Loucy (cell line): ENCODE measurements at regions not wholly inside any gene's neighbourhood (a gene's known extent, or its start where the extent isn't known, plus 50 kb on each side); places are given as distances from the start of the nearest gene placed in this dataset.

Experiments
- CTCF ChIP-seq: fragments of 200-600 bp; sonication (generic); conservative IDR thresholded peaks from 2 replicates; pipeline ENCODE4 v1.5.1; 2014; ENCODE audit warnings: mild to moderate bottlenecking, antibody characterized with exemption, low read length
- EZH2phosphoT487 ChIP-seq: fragments of 200-600 bp; IDR thresholded peaks from 2 replicates; pipeline ENCODE4 v1.6.1; 2018; ENCODE audit warnings: antibody characterized with exemption, mild to moderate bottlenecking, moderate library complexity, borderline replicate concordance

DNA sequence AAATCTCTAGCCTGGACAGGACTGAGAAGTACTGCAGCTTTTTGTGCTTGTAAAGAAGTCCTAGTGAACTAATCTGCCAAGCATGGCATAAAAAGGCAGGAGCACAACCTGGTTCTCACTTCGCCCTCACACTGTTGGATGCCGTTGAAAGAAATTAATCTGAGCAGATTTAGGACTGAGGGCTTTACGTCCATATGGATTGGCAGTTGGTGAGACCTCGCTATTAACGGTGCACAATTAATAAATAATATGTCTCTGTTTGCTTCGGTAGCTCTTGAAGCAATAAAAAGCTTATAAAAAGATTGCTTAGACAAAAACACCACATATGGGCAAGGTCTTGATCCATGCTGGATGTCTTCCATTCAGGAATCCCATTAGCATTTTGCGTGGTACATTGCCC, 185.6 kb upstream of the EPHA7 start:
- TF ChIP-seq CTCF (no peak), EZH2phosphoT487 (no peak)
